ENCODE measurements at regions not wholly inside any gene's neighbourhood (a gene's known extent, or its start where the extent isn't known, plus 50 kb on each side); places are given as distances from the start of the nearest gene placed in this dataset.

- Histone ChIP-seq H2AFZ (ENCODE audit: low read length) (no peak overlapping the region), H2AK5ac (ENCODE audit: insufficient read length, low read length) (no peak overlapping the region), H3K23me2 (ENCODE audit: insufficient read length, low read depth, low read length, poor library complexity, severe bottlenecking) (no peaks in the 10 kb centered on the region), H2BK5ac (ENCODE audit: insufficient read length, low read length) (no peak overlapping the region), H3K4ac (ENCODE audit: low read depth, low read length) (no peak overlapping the region), H2BK15ac (ENCODE audit: low read depth, low read length) (no peak overlapping the region), H3K9me3 (ENCODE audit: control insufficient read depth, low read depth, low read length) (no peaks in the 10 kb centered on the region), H3K56ac (ENCODE audit: insufficient read length, low read depth, low read length) (no peak overlapping the region), H3K14ac (ENCODE audit: insufficient read depth, low read length) (no peak overlapping the region), H4K5ac (ENCODE audit: insufficient read length, low read depth, low read length) (no peak overlapping the region), H4K20me1 (ENCODE audit: control insufficient read depth, insufficient read depth, insufficient read length) (no peaks in the 10 kb centered on the region), H3K23ac (ENCODE audit: insufficient read length, low read depth, low read length) (no peak overlapping the region), H3K79me2 (ENCODE audit: insufficient read depth, low read length) (no peaks in the 10 kb centered on the region), H2BK20ac (ENCODE audit: low read depth, low read length, poor library complexity, severe bottlenecking) (no peak overlapping the region), H3K18ac (ENCODE audit: insufficient read length, low read depth, low read length) (no peak overlapping the region), H4K91ac (ENCODE audit: insufficient read length, low read depth, low read length) (no peak overlapping the region), H3T11ph (ENCODE audit: low read length) (no peak overlapping the region), H3K79me1 (ENCODE audit: insufficient read depth, low read depth, low read length, poor library complexity, severe bottlenecking) (no peaks in the 10 kb centered on the region), H2BK120ac (ENCODE audit: low read depth, low read length, poor library complexity, severe bottlenecking) (no peak overlapping the region), H4K8ac (replicated peaks; ENCODE audit: insufficient read length, low read depth, low read length) (no peak overlapping the region), H3K4me2 (ENCODE audit: insufficient read depth, insufficient read length, low read length) (no peak overlapping the region), H3K4me1 (ENCODE audit: insufficient read depth, low read length) (no peaks in the 10 kb centered on the region), H3K9ac (ENCODE audit: extremely low read depth, insufficient read length, low read length) (no peak overlapping the region), H3K27me3 (ENCODE audit: insufficient read depth, low read length) (no peaks in the 10 kb centered on the region), H3K27ac (ENCODE audit: insufficient read length, low read depth, low read length) (no peak overlapping the region), H2BK12ac (ENCODE audit: insufficient read length, low read depth, low read length) (no peak overlapping the region)
- H3K4me1 Mint-ChIP-seq = peaks cover 2 to 9% of the 10 kb centered on the region in 2 experiments
- WGBS (ENCODE audit: extremely low coverage, insufficient read length, low lambda C conversion rate) = no CpG with 5 or more reads among the region's 14 CpGs
- H3K4me3 Mint-ChIP-seq = no peak overlapping the region
- no peaks in the 10 kb centered on the region for H3K36me3 Mint-ChIP-seq (ENCODE audit: insufficient read depth in 1 of 3, low read depth in 3 of 3)
- no peak for TF ChIP-seq CTCF (conservative IDR thresholded peaks at IDR 0.05)
- H3K27ac Mint-ChIP-seq = no peak overlapping the region
- H3K27me3 Mint-ChIP-seq (ENCODE audit: low read depth) = no peaks in the 10 kb centered on the region
- no peak for DNase-seq
- H3K9me3 Mint-ChIP-seq = no peaks in the 10 kb centered on the region
These were observed 56.2 kb upstream of the PIK3R1 start for GRCh38 chr5:68159224-68159951.
